CD4-positive, alpha-beta T cell treated with Interferon alpha-2 for 1 hour (primary cell): ENCODE measurements at regions not wholly inside any gene's neighbourhood (a gene's known extent, or its start where the extent isn't known, plus 50 kb on each side); places are given as distances from the start of the nearest gene placed in this dataset.

ENCODE experiments used
- DNase-seq, 2 donors: peaks; one replicate each; pipeline ENCODE4 v3.0.0-alpha.2; 2020 to 2022

DNA sequence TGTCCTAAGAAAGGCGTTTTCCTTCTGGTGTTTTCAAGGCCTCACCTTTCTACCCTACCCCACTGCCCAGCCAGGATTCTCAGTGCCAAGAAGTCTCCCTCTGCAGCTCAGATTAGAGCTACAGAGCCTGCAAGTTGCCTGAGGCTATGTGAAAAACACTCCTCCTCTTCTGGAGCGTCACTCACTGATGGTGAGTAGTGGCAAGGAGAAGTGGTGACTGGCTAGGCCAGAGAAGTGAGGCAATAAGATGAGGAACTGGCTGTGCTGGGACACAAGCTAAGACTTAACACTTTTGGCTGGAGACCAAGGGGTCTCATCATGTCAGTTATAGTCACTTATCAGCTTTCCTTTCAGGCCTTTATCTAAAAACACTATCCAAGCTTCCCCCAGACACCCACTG is 86.7 kb upstream of the PRKAR2B start:
- peak; percentile 6 to 33 for DNase-seq

DNA sequence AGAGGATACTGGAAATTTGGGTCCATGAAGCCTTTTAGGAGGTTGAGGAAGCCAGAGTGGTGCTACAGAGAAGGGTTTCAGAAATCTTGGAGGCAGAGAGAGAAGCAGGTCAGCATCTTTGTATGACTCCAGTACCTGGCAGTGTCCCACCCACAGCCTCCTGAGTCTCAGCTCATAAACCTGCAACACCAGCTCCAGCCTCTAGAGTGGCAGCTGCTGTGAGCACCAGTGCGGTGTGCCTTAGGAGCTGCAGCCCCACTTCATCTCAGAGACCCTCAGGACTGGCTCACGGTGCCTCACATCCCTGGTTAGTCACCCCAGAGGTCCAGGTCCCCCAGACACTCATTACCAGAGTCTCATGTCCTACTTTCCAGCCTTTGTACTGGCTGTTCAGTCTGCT is 84.8 kb upstream of the PRKAR2B start:
- DNase-seq, result no peak

DNA sequence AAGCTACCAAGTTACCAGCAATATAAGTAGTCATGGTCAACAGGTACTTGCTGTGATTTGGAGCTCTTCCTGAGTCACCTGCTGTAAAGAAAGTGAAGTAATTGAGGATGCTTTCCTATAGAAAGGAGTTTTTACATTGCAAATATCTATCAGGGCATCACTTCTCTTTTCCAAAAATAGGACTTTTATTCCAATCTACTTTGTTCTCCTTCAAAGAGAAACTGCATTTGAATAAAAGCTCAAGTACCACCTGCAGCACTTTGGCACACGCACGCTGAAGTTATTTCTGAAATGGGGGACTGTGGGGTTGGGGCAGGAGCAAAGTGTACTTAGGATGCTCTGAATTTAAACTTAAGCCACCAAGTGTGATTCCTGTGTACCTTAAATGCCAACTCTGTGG is 81.8 kb upstream of the PRKAR2B start:
- DNase-seq, result no peak

DNA sequence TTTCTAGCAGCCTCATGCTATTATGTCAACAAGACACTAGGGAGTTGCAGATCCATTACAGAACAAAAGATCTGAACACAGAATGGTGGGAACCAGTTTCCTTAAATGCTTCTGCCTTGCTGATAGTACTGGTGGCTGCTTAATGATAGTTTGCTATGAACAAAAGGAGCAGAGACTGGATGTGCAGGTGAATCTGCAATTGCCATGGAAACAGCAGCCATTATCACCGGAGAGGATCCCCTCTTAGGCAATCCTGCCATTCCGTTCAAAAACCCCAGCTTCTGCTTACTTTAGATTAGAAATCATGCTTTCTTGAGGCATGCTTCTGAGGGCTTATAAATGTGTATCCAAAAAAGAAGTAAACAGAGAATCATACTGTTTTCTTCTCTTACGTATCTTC is 80.0 kb upstream of the PRKAR2B start:
- DNase-seq, result no peak

DNA sequence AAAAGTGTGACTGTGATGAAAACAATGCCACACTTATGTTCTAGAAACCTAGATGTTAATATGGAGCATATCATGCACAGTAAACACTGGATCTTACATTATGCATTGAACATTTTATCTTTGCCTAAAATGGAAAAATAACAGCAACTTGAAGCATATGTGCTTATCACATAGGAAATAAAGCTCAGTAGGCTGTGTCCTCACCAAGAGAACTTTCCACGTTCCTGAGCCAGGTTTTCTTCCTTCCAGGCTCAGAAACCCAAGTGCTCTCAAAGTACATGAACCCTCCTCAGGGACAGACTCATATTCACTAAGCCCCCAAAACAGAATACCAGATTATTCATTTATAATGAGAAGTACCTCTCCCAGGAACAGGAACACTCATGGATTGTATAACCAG is 79.4 kb upstream of the PRKAR2B start:
- DNase-seq, result no peak

DNA sequence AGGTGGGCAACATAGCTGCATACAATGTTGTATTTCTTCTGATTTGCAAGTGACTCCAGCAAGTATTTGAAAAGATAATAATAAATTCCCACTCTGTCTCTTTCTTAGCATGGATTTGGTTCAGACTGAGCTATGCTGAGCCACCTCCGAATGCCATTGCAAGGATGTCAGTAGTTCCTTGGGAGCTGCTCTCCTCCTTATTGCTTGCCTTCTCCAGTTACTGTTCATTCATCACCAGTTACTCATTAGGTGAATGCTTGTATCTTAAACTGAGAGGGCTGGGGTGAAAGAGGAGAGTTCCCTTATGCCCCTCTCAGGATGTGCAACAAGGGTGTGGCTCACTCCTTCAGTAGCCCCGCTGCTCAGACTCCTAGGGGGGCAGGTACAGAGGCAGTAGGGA is 78.4 kb upstream of the PRKAR2B start:
- no peak for DNase-seq

DNA sequence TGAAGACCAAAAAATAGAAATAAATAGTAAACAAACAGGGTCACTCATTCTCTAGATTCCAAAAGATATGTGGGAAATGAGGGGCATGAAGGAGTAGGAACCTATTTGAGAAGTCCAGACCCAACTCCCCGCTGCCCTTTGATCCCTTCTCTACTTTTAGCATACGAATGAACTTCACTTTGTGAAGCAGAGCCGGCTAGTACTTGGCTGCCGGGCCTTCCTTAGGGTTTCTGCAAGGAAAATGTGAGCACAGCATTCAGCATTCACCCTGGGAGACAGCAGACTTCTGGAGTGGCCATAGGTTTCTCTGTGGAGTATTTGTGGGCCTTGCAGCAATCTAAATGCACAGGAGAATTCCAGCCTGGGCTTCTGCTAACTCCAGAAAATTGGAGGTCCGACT is 76.3 kb upstream of the PRKAR2B start:
- no peak for DNase-seq

DNA sequence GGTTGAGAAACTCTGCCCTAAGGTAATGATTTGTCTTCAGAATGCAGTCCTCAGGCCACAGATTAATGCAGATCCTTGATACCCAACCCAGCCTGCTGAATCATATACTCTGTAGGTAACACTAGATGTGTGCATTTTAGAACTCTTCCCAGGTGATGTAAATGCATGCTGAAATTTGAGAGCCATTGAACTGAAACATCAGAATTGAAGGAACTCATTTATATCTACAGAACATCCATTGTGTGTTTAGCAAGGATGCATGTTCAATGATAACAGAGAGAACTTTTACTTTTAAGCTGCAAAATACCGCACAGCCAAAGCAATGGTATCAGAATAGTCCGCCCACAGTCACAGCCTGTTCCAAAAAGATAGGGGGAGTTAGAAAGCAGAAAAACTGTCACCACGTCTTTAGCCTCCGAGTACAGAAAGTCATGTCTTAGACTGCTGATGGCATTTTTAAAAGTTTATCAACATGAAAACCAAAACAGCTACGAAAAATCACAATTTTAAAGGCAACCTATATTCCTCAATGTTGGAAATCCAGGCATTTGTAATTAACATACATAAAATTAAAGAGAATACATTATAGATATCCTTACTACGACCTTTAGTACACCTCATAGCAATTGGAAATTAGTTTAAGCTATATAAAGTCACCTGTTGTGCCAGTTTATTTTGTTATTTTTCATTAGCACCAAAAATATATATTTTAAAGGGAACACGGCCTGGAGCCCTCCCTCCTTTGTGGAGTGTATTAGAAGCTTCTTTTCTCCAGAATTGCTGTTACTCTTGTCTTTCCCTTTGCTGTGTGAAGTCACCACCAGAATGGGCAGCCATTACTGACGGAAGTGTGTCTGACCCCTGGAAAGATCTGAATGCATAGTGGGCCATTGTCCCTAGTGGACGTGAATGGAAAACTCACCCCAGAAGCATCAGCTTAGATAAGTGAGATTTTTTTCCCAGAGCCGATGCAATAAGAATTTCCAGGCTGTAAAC is 65.8 kb upstream of the PRKAR2B start:
- DNase-seq, result no peak

DNA sequence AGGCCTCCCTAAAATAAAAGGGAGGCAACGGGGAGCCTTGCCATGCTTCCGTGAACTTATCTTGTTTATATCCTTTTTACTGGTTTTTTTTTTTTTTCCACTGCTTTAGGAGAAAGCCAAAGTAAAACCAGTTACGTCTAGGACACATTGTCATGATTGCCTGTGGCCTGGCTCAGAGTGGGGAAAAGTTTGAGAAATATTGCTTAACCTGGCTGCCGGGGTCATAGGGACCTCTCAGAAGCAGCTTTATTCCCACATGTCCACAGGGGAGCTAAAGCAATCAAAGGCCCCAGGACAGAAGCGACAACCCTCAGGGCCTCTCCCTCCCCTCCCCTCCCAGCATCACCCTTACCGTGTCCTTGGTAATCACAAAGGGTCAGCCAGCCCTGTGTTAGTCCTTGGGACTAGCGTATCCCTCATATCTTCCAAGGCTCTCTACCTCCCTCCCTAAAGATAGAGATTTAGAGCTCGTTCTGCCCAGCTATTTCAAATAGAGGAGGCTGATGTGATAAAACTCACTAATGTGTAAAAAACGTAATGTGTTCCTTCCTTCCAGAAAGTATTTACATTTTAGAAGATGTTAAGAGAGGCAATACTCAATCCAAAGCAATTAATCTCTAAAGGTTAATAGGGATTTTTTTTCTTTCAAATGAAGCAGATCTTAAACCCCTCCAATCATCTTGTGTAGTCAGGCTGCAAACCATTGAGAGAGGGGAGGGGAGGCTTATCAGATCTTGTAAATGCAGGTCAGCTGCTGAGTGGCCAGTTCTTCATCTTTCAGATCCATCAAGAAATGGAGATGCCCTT is 64.8 kb upstream of the PRKAR2B start:
- no peak for DNase-seq

DNA sequence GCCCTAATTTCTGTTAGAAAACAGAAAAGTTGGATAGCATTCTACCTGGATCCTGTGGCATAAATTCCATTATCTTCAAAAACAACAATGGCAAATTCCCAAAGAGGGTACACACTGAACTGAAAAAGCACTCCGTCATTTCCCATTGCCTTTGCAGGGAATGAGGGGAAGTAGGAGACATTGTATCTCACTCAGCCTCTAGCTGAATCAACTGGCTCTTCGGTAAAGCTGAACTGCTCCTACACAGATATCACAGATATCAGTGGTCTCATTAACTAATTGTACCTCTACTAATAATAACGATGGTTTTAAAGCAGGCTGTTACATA is 64.2 kb upstream of the PRKAR2B start:
- DNase-seq, result no peak

DNA sequence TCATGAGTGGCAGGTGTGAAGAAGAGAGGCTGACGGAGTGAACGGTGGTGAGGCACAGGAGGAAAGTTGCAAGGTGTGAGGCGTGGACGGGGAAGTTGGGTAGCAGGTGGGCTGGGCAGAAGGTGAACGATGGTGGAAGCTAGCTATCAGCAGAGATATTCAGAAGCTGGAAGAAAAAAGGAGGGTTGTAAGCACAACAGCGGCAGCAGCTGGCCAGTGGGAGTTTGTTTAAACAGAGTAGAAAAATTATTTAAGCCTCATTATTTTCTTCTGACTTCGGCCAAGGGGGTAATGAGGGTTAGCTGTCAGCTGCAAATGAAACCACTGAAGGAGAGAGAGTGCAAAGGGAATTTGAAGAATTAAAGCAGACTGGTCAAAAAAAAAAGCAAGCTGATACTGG is 62.1 kb upstream of the PRKAR2B start:
- no peak for DNase-seq

DNA sequence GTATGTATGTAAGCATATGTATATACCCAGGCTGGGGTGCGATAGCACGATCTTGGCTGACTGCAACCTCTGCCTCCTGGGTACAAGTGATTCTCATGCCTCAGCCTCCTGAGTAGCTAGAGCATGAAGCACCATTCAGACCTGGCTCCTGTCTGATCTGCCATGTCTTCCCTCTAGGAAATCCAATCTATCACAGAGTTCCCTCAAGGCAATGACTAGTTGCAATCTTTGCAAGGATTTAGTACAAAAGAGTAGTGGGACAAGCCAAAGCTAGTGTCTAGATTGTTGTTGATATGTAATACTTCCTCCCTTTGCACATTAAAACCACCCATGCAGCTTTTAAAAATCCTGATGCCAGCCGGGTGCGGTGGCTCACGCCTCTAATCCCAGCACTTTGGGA is 60.5 kb upstream of the PRKAR2B start:
- no peak for DNase-seq

DNA sequence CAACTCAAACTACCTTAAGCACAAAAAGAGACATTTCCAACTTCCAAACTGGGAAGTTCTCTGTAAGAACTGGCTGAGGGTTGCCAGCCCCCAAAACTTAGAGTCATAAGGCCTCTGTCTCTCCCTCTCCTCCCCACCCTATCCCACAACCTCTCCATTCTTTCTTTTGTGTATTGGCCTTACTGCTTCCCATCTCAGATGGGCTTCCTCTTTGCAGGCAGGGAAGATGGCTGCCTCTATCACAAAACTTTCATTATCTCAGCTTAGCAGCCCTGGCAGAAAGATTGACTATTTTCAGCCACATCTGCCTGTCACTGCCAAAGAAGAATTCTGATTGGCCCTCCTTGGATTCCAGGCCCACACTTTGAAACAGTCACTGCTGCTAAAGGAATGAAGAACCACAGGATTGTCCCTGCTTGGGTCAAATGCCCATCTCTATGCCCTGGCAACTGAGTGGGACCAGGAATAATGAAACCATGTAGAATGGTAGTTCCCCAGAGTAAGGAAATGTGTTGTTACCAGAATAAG is 58.0 kb upstream of the PRKAR2B start:
- DNase-seq, result no peak

DNA sequence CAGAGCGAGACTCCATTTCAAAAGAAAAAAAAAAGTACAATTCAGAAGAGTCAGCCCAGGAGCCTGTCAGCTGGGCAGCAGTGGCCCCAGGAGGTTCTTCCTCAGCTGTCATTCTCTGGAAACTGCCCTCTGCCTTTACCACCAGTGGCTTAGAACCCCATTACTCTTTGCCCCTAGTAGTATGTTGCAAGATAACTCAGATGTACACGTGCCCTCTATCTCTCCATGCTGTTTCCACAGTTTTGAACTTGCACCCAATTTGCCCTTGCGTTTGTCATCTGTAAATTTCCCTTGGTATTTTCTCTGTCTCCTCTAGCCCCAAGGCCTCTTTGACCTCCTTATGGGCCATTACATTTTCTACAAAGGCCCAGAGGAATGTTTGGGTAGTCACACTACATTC is 56.7 kb upstream of the PRKAR2B start:
- DNase-seq, result no peak

DNA sequence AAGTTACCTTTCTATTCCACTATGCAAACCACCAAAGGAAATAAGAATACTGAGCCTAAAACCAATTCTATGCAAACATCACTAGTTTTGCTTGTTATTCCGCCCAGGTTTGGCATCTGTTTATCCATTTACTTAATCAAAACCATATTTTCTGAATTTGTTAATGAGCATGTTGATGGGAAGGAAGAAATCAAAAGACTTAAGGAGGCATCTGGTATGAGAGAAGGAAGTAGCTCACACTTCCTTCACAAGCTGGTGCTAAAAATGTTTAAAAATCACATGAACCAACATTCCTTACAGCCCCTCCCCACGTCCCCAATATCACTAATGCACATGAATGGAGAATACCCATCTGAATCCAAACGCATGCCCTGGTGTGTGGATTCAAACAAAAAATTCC is 52.0 kb upstream of the PRKAR2B start:
- no peak for DNase-seq
